Kasumi-1 (cell line): ENCODE measurements at regions not wholly inside any gene's neighbourhood (a gene's known extent, or its start where the extent isn't known, plus 50 kb on each side); places are given as distances from the start of the nearest gene placed in this dataset.
A peak's percentile ranks its signal among the peaks of the same experiment; 100 is the strongest.
"Not testable (repeated sequence)": the region's sequence is repeated elsewhere in the genome, so short reads cannot be mapped to it uniquely, and the experiment has no call there.

Experiments
- DNase-seq, 2 experiments: peaks; one replicate each; lab custom pipeline; 2025; lab: John Stamatoyannopoulos, UW

- DNase-seq = no peak
These were observed 261.2 kb downstream of the STIM2 start for GRCh38 chr4:27121830-27122229.

- DNase-seq = no peak
These were observed 262.6 kb downstream of the STIM2 start for GRCh38 chr4:27123123-27123768.

- DNase-seq = no peak
These were observed 263.1 kb downstream of the STIM2 start for GRCh38 chr4:27123769-27124124.

- DNase-seq = not testable (repeated sequence)
These were observed 266.3 kb downstream of the STIM2 start for GRCh38 chr4:27126895-27127294.

- DNase-seq = no peak
These were observed 267.8 kb downstream of the STIM2 start for GRCh38 chr4:27128443-27128842.

GRCh38 chr4:27129871-27130366 lies 269.3 kb downstream of the STIM2 start:
- DNase-seq = no peak

- no peak for DNase-seq
These were observed 271.9 kb downstream of the STIM2 start for GRCh38 chr4:27132497-27132896.

- no peak for DNase-seq
These were observed 279.8 kb downstream of the STIM2 start for GRCh38 chr4:27140486-27140885.

- no peak for DNase-seq
These were observed 280.9 kb downstream of the STIM2 start for GRCh38 chr4:27141530-27141929.

- no peak for DNase-seq
These were observed 282.2 kb downstream of the STIM2 start for GRCh38 chr4:27142841-27143240.

- no peak for DNase-seq
These were observed 285.0 kb downstream of the STIM2 start for GRCh38 chr4:27145597-27145996.

GRCh38 chr4:27148211-27148895 lies 287.7 kb downstream of the STIM2 start:
- no peak for DNase-seq

- DNase-seq = peak in 1 of 2 experiments; percentile 4
These were observed 289.0 kb downstream of the STIM2 start for GRCh38 chr4:27149541-27150212.

GRCh38 chr4:27152703-27153102 lies 292.1 kb downstream of the STIM2 start:
- no peak for DNase-seq

- DNase-seq = peak; percentile 95
These were observed 294.1 kb downstream of the STIM2 start for GRCh38 chr4:27154706-27155105.

GRCh38 chr4:27161191-27161590 lies 300.6 kb downstream of the STIM2 start:
- no peak for DNase-seq

GRCh38 chr4:27168783-27169182 lies 308.1 kb downstream of the STIM2 start:
- no peak for DNase-seq

GRCh38 chr4:27173280-27173679 lies 312.6 kb downstream of the STIM2 start:
- no peak for DNase-seq

- peak; percentile 53 to 76 for DNase-seq
These were observed 315.8 kb downstream of the STIM2 start for GRCh38 chr4:27176400-27176799.

- DNase-seq = no peak
These were observed 316.2 kb downstream of the STIM2 start for GRCh38 chr4:27176881-27177280.

GRCh38 chr4:27178061-27178460 lies 317.4 kb downstream of the STIM2 start:
- DNase-seq = no peak

- DNase-seq = no peak
These were observed 321.1 kb downstream of the STIM2 start for GRCh38 chr4:27181693-27182092.

GRCh38 chr4:27182211-27182610 lies 321.6 kb downstream of the STIM2 start:
- DNase-seq = no peak
